ENCODE measurements at regions not wholly inside any gene's neighbourhood (a gene's known extent, or its start where the extent isn't known, plus 50 kb on each side); places are given as distances from the start of the nearest gene placed in this dataset.

DNA sequence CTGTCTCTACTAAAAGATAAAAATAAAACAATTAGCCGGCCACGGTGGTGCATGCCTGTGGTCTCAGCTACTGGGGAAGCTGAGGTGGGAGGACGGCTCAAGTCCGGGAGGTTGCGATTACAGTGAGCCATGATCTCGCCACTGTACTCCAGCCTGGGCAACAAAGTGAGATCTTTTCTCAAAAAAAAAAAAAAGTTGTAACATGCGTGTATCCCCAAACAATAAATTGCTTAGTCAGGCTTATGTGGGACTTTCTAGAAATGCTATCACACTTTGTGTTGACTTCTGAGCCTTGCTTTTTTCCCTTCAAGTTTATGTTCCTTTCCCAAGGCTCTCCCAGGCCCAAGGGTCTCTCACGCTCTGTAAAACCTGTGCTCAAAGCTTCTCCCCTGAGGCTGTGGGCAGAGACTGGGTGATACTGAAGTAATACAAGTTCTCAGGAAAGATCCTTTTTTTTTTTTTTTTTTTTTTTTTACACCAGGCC, 88.0 kb upstream of the TNS3 start:
- no peak overlapping the region for H3K4me3 ChIP-seq (ENCODE audit: low read length)
- no peak for DNase-seq (ENCODE audit: low read depth, low spot score)

DNA sequence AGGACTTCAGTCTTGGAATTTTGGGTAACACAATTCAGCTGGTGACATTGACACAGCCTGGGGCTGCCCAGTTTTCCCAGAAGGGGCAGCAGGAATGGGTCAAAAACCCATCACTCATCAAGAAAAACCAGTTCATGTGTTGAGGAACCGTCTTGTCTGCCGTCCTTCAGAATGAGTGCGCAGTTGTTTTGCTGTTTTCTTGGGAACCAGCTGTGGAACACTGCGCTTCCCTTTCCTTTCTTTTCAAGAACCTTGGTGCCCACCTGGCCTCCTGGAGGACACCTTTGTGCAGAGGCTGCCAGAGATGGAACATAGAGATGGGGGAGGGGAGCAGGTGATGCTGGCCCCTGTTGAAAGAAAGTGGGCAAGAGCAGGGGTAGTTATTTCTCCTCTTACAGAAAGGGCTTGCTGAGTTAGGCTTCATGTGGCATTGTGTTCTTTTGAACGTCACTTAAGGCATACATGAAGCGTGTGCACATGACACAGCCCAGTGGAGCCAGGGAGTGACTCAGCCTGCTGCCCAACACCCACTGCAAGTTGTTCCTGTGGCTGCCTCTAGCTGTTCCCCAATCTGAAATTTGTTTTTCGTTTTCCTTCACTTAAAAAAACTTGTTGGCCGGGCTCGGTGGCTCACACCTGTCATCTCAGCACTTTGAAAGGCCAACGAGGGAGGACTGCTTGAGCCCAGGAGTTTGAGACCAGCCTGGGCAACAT, 87.4 kb upstream of the TNS3 start:
- DNase-seq (ENCODE audit: low read depth, low spot score): no peak
- no peak overlapping the region for H3K4me3 ChIP-seq (ENCODE audit: low read length)

DNA sequence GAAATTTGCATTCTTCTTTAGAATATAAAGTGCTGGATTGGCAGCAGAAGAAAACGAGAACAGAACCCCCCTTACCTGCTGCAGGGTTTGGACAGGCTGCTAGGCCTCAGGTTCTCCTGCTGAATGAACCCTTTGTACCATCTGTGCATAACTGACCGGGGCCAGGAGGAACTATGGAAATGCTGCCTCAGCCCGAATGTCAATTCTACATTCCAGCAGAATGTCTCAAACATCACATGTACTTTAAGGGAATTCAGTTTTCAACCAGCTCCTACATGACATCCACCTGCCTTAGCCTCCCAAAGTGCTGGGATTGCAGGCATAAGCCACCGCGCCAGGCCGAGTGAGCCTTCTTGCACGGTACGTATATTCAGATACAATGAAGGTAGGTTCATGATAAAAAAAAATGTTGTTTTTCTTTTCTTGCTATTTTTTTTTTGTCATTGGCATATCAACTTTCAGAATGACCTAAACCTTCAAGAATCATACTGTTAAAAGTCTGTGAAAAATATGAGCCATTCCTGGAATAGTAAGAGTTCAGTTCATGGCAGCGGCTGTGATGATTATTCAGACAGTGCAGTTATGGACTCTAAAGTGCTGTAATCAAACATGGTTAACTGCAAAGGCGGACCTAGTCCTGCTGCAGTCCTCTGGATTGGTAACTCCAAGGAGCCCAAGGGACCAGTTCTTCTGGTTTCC, 84.4 kb upstream of the TNS3 start:
- no peak for DNase-seq (ENCODE audit: low read depth, low spot score)
- no peak overlapping the region for H3K4me3 ChIP-seq (ENCODE audit: low read length)

DNA sequence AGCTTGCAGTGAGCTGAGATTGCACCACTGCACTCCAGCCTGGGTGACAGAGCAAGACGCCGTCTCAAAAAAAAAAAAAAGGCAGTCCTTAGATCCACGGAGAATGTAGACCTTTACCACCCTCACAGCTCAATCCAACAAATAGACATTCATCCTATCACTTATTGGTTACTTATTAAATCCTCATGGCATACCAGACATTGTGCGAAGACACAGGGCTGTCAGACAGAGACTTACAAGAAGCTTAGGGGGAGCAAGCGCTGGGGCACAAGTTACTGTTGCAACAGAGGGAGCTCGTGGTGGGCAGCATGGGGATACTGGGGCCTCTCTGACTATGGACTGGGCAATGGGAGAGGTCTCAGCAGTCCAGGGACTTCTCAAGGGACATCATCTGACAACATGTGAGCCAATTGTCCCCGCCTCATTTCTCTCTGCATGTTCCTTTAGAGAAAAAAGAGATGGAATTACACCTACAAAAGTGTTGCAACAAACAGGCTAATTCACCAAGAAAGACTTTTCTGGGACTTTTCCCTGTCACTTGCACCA, 82.8 kb upstream of the TNS3 start:
- H3K4me3 ChIP-seq (ENCODE audit: low read length): no peak overlapping the region
- DNase-seq (ENCODE audit: low read depth, low spot score): no peak

DNA sequence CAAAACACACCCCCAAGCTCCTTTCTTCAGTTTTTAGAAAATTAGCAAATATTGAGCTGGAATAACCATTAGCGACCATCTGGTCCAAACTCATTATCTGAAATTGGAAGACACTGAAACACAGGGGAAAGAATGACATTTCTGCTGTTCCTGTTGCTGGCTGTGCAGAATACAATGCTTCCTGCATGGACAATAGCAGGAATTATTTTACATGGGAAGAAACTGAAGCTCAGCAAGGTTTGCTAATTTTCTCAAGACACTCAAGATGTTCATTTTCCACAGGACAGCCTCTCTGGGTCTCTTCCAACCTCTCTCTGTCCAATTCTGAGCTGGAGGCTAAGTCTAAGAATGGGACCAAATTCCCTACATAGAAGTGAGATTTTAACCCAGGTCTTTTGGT, 81.9 kb upstream of the TNS3 start:
- no peak overlapping the region for H3K4me3 ChIP-seq (ENCODE audit: low read length)
- DNase-seq (ENCODE audit: low read depth, low spot score): no peak

DNA sequence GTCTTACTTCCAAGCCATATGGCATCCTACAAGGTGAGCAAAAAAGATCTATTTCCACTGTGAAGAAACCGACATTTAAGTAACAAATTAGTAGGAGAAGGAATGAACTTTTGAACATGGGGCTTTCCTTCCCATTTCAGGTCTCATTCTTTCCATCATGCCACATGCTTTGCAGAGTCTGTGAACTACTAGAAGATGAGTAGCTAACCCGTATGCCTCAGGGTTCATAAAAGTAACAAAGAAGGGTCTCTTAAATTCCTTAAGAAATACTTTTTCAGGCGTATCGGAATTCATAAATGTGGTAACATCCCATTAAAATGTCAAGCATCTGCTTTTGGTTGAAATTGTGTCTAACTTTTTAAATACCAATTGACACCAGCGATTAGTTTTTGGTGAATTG, 81.3 kb upstream of the TNS3 start:
- no peak for DNase-seq (ENCODE audit: low read depth, low spot score)
- no peak overlapping the region for H3K4me3 ChIP-seq (ENCODE audit: low read length)

DNA sequence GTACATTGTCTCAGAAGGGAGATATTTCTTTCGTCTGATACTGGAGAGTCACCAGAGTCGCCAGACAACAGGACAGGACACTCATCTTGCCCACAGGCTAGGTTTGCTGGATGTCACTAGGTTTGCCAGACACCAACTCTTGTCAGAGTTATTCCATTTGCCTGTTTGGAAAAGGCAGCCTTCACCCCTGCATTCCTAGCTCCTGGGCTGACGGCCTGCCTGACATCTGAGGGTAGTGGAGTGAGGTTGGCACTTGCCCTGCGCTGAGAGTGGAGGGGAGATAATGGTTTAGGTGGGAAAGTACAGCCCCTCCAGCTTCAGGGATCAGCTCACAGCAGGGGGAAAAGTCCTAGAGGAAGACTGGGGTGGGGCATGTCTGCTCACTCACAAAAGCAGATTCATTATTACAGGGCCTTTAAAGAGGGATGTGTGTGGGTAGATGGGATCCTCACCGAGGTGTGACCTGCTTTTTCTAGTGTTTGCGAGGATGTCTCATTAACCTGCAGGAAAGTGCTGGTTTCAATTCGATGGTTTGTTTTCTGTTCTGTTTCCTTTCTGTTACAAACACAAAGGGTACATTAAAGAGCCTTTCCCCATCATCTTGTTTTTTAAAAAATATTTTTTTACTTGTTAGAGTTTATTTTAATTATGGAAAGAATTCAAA, 79.3 kb upstream of the TNS3 start:
- DNase-seq (ENCODE audit: low read depth, low spot score): no peak
- H3K4me3 ChIP-seq (ENCODE audit: low read length): no peak overlapping the region

DNA sequence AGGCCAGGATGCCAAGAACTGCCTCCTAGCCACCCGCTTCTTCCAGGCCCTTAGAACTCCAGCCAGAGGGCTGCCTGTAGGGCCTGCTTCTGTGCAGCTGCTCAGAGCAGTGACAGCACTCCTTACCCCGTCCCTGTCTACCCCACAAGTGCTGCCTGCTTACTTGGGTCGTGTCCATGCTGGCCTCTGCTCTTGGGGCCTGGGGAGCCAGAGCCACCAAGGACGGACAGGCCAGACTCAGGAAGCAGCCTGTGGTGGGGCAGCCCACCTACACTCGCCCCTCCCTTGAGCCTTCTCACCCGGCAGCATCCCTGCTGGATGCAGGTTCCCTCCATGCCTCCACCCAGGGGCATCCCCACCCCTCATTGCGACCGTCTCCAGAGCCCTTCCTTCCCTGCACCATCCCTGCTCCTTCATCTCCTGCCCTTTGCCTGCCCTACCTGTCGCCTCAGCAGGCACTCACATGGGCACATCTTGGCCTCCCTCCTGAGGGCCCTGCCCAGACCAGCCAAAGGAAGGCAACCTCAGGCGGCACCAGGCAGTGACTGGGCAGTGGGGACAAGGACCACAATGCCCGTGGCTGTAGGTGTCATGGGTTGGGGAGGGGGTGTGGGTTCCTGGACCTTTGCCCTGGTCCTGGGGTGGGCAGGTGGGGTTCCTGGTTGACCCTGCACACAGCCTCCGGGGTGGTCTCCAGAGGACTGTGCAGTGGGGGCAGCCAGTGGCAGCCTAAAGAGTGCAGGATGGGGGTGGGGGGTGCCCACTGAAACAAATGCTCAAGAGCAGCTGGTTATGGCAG, 78.0 kb upstream of the TNS3 start:
- DNase-seq (ENCODE audit: low read depth, low spot score): no peak
- H3K4me3 ChIP-seq (ENCODE audit: low read length): no peak overlapping the region

DNA sequence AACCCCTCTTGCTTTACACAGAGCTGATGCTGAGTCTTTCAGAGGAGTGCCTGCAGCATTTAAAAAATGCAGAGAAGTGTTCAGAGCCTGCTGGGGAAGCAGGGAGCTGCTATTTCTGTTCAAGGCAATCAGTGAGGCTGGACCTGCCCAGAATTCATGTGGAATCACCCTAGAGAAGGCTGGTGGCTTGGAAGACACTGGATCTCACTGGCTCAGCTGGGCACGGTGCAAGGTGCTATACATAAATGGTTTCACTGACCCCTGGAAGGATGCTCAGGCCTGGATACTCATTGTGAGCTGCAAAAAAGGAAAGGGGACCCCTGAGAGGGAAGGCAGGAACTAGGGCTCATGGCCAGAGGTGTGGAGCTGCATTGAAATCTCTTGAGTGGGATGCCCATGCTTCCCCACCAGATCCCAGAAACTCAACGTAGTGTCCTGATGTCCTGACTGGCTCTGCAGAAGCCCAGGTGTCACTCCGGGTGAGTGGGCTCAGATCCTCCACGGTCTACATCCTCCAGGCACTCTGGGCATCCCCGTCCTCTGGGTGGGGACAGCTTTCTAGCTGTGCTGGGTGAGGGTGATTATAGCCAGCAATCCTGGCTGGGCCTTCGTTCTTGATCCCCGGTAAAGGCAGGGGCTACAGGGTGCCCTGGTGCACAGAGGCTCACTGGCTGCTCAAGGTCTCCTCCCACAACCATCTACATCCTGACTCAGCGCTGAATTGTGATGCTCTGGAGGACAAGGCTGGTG, 77.2 kb upstream of the TNS3 start:
- H3K4me3 ChIP-seq (ENCODE audit: low read length): no peak overlapping the region

DNA sequence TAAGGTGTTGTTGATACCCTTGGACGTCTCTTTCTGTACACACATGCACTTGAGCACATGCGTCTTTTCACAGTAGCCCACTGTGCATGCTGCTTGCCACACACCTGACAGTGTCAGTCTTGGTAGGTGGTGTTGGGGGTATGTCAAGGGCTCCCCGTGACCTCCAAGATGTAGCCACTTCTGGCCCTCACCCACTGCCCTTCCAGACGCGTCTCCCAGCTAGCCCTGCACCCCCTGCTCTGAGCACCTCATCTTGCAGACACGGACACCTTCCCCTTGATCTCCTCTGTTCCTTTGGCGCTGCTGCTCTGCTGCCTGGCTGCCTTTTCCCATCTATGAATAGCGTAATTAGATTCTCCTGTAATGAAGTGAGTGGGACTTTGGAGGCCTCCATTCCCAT, 75.2 kb upstream of the TNS3 start:
- DNase-seq (ENCODE audit: low read depth, low spot score): no peak
- no peak overlapping the region for H3K4me3 ChIP-seq (ENCODE audit: low read length)

More for the DNA sequence above, 77.2 kb upstream of the TNS3 start:
- DNase-seq (ENCODE audit: low read depth, low spot score): no peak

DNA sequence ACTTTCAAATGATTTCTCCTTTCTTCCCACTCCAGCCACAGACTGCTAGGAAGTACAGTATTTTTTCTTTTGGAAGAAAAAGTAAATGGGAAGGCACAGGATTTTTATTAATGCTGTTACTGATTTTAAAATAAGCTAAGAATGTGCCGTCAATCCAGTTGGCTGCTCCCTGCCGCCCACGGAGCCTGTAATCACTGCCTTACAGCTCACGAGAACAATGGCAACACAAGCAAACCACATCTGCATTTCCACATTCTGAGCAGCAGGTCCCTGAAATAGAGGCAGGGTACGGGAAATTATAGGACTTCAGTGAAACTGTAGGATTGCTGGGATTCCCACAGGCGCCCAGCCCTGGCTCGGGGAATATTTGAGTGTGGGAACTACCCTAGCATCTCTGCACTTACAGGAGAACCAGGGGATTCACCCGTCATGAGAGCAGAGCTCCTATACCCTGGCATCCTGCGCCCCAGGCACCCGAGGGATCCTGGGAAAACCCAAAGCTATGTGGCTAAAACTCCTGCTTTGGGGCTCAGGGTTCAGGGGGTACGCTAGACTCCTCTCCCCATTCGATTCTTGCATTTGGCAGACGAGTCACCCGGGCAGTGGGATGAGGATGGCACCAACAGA, 72.9 kb upstream of the TNS3 start:
- DNase-seq (ENCODE audit: low read depth, low spot score): no peak
- H3K4me3 ChIP-seq (ENCODE audit: low read length): no peak overlapping the region

DNA sequence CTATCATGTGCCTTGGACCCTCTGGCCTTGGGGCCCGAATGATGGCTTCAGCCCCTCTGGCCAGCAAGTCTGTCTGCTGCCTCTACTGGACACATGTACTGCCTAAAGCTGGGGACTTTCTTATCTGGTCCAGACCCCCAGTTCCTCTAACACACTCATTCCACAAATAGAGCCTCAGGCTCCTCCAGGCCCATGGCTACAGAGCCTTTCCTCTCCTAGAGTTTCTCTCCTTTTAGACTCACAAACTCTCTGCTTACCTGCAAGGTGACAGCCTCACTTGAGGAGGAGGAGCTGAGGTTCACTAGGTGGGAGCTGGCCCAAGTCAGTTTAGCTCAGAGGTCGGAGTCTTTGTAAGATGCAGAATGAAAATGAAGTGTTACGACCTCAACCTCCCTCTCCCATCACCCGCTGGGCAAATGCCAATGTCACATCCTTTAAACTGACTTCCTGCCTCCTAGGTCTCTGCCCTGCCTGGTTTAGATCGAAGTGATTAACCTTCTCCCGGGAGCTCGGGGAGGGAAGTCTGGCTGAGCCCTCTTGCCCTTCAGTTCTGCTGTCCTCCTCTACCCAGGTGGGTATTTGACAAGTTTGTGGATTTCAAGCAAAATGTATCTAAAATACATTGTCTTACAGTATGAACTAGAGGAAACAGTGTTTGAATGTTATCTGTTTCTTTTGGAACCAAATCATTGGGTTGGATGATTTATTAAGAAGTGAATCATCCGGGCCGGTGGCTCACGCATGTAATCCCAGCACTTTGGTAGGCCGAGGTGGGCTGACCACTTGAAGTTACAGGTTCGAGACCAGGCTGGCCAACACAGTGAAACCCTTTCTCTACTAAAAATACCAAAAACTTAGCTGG, 71.9 kb upstream of the TNS3 start:
- H3K4me3 ChIP-seq (ENCODE audit: low read length): no peak overlapping the region
- no peak for DNase-seq (ENCODE audit: low read depth, low spot score)

DNA sequence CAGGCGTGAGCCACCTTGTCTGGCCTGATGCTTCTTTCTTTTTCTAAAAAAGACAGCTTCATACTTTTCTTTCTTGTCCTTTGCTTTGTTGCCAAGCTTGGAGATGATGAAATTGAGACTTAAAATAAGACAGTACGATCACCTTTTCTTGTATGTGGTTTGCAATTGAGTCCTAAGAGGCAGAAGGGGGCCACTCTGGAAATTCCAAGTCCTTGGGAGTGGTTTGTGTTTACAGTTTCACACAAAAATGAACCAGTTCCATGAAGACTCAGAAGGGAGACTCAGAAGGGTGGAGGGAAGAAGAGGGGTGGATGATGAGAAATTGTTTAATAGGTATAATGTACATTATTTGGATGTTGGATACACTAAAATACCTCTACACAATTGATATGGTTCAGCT, 70.7 kb upstream of the TNS3 start:
- no peak overlapping the region for H3K4me3 ChIP-seq (ENCODE audit: low read length)
- no peak for DNase-seq (ENCODE audit: low read depth, low spot score)

DNA sequence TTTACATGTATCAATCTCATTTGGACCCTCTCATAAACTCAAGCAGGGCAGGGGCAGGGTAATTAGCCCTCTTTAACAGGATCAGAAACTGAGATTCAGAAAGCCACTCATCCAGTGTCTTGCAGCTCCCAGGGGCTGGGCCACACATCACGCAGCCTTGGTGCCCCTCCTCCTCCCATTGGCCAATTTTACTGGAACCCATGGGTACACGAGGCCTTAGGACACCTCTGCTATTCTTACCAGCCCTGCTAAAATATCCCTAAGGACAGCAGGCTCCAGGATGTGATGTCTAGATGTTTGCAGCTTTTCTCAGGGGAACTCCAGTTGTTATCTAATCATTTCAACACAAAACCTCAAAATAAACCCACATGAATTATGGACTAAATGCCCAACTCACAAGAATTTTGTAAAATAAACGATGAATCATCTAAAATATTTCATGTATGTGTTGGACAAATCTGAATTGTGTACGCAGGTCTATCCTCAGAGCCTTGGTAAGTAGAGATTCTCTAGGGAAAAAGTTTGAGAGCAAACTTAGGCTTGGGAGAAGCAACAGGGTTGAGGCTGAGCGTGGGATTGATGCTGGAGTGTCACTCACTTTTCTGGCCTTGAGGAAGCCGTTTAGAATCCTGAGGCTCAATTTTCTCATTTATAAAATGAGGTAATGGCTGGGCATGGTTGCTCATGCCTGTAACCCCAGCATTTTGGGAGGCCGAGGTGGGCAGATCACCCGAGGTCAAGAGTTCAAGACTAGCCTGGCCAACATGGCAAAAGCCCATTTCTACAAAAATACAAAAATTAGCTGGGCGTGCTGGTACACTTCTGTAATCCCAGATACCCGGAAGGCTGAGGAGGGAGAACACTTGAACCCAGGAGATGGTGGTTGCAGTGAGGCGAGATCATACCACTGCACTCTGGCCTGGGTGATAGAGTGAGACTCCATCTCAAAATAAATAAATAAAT, 69.7 kb upstream of the TNS3 start:
- H3K4me3 ChIP-seq (ENCODE audit: low read length): no peak overlapping the region
- no peak for DNase-seq (ENCODE audit: low read depth, low spot score)

DNA sequence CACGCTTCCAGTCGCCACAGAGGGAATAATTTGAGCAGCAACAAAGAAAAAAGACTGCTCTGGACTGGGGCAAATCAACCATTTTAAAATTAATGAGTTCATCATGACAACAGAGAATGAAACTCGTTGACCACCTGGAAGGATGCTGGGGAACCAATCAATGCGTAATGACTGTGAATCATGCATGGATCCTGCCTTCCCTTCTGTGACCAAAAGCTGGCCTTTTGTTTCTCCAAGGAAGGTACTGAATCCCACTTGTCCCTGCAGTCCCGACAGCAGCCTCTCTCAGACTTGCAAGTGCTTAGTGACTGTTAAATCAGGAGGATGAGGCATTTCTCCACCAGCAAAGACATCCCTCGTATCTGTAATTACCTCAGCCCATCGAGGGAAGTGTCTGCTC, 68.0 kb upstream of the TNS3 start:
- no peak for DNase-seq (ENCODE audit: low read depth, low spot score)

DNA sequence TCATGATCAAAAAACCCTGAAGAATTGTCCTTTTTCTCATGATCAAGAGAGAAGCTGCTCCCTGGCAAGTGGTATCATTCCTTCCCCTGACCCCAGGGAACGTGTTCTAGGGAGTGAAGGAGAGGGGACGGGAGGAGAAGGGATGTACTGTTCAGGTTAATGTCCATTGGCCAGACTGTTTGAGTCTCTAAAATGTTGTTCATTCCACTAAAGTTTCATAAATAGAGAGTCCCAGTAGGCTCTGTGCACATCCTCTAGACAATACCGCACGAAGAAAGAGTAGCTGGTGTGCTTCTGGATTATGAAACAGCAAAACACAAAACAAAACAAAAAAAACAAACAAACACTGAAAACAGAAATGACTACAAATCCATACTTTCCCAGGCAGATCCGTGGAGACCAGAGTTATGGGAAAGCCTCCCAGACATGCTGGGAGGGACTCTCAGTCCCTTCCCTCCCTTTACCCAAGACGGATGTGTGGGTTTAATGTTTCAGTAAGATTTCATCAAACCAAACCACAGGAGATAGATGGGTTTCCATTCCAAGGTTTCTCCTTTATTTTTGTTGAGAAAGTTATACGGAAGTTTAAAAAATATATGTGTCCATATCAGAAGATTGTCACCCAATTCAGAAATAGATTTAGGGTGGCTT, 66.5 kb upstream of the TNS3 start:
- no peak overlapping the region for H3K4me3 ChIP-seq (ENCODE audit: low read length)
- no peak for DNase-seq (ENCODE audit: low read depth, low spot score)

More for the DNA sequence above, 68.0 kb upstream of the TNS3 start:
- no peak overlapping the region for H3K4me3 ChIP-seq (ENCODE audit: low read length)

All from Jurkat, Clone E6-1 (cell line).